Mesodermal cell (in vitro differentiated cells): ENCODE measurements at regions not wholly inside any gene's neighbourhood (a gene's known extent, or its start where the extent isn't known, plus 50 kb on each side); places are given as distances from the start of the nearest gene placed in this dataset.

ENCODE experiments used
- H3K27ac ChIP-seq: 2 replicates; pipeline ENCODE4 v1.7.0; 2013; ENCODE audit warnings: mild to moderate bottlenecking, low read depth, low read length, moderate library complexity; ENCODE audit not compliant: severe bottlenecking
- H3K36me3 ChIP-seq: 2 replicates; pipeline ENCODE4 v1.7.1; 2013; ENCODE audit warnings: mild to moderate bottlenecking, low read length, moderate library complexity; ENCODE audit not compliant: control insufficient read depth, insufficient read depth
- H3K4me1 ChIP-seq: one replicate; pipeline ENCODE4 v1.7.1; 2013; ENCODE audit warnings: mild to moderate bottlenecking, low read length; ENCODE audit not compliant: insufficient read depth, control insufficient read depth, poor library complexity, severe bottlenecking
- H3K4me3 ChIP-seq: 2 replicates; pipeline ENCODE4 v1.7.0; 2013; ENCODE audit warnings: low read length, control low read depth, mild to moderate bottlenecking; ENCODE audit not compliant: insufficient read depth, poor library complexity, severe bottlenecking; ENCODE audit errors: extremely low read depth
- H3K9me3 ChIP-seq: 2 replicates; pipeline ENCODE4 v1.7.1; 2013; ENCODE audit warnings: mild to moderate bottlenecking, low read length, moderate library complexity; ENCODE audit not compliant: control insufficient read depth
- WGBS, 2 experiments: methylation state at CpG; one replicate each; pipeline ENCODE4 v1.1.5; 2013; ENCODE audit warnings: missing lambda C conversion rate in 2 of 2; ENCODE audit not compliant: insufficient coverage in 2 of 2; 5-methylcytosine and 5-hydroxymethylcytosine counted together

GRCh38 chr13:65453982-65454381 is 1776.2 kb downstream of the PCDH9 start:
- H3K36me3 ChIP-seq = no peaks in the 10 kb centered on the region
- no peaks in the 10 kb centered on the region for H3K9me3 ChIP-seq
- no peak overlapping the region for H3K27ac ChIP-seq
- H3K4me1 ChIP-seq = no peaks in the 10 kb centered on the region
- no peak overlapping the region for H3K4me3 ChIP-seq
- 90% methylated on average over 2 of the region's 2 CpGs; no CpG with 5 or more reads in 1 of the 2 experiments for WGBS, 2 experiments

- H3K27ac ChIP-seq = no peak overlapping the region
- H3K36me3 ChIP-seq = no peaks in the 10 kb centered on the region
- H3K9me3 ChIP-seq = peaks cover 4% of the 10 kb centered on the region
- H3K4me1 ChIP-seq = no peaks in the 10 kb centered on the region
- no peak overlapping the region for H3K4me3 ChIP-seq
These were observed 1784.8 kb downstream of the PCDH9 start for GRCh38 chr13:65445340-65445739.

DNA sequence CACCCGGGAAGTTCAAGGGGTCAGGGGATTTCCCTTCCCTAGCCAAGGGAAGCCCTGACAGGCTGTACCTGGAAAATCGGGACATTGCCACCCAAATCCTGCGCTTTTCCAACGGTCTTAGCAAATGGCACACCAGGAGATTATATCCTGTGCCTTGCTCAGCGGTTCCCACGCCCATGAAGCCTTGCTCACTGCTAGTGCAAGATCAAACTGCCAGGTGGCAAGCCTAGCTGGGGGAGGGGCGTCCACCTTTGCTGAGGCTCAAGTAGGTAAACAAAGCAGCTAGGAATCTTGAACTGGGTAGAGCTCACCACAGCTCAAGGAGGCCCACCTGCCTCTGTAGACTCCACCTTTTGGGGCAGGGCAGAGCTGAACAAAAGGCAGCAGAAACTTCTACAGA is 1794.5 kb downstream of the PCDH9 start:
- Histone ChIP-seq H3K36me3 (no peaks in the 10 kb centered on the region), H3K9me3 (peaks cover 7% of the 10 kb centered on the region), H3K27ac (no peak overlapping the region), H3K4me1 (no peaks in the 10 kb centered on the region), H3K4me3 (no peak overlapping the region)
- 88 to 89% methylated on average over 7 of the region's 7 CpGs for WGBS, 2 experiments

DNA sequence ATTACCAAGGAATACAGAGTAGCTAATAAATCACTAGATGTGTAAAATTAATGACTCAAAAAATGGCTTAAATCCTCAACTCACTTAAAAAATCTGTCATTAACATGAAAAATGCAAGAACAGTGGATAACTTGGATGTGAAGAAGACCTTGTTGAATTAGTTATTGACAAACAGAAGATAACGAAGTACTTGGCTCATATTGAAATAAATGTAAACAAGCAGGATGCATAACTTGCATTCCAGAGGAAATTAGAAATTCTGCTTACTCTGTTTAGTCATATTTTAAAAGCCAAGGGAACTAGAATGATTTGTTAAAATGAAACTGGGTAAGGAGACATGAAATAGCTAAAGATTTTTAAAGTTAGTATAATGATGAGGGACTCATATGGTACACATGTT is 1812.2 kb downstream of the PCDH9 start:
- Histone ChIP-seq H3K9me3 (no peaks in the 10 kb centered on the region), H3K27ac (no peak overlapping the region), H3K36me3 (no peaks in the 10 kb centered on the region), H3K4me1 (no peaks in the 10 kb centered on the region), H3K4me3 (no peak overlapping the region)
- 100% methylated on average over 1 of the region's 1 CpG for WGBS, 2 experiments

DNA sequence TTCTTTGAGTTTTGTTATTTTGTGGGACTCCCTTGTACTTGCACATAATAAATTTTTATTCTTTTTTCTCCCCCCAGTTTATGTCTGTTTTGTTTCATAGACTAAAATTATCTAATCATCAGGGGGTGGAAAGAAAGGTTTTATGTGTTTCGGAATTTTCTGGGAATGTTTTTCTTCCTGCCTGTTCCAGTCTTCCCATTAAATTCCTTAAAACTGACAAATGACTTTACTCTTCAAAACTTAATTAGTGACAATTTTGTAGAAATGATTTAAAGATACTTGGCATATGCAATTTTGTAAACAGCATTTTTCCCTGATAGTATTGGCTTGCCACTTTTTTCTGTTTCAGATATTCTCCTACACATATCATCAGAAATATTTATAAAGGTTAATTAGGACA is 1813.4 kb downstream of the PCDH9 start:
- no peak overlapping the region for H3K4me3 ChIP-seq
- WGBS, 2 experiments = no CpG with 5 or more reads among the region's 1 CpG
- H3K27ac ChIP-seq = peak overlapping the region; percentile 10
- no peaks in the 10 kb centered on the region for H3K36me3 ChIP-seq
- no peaks in the 10 kb centered on the region for H3K9me3 ChIP-seq
- no peaks in the 10 kb centered on the region for H3K4me1 ChIP-seq

DNA sequence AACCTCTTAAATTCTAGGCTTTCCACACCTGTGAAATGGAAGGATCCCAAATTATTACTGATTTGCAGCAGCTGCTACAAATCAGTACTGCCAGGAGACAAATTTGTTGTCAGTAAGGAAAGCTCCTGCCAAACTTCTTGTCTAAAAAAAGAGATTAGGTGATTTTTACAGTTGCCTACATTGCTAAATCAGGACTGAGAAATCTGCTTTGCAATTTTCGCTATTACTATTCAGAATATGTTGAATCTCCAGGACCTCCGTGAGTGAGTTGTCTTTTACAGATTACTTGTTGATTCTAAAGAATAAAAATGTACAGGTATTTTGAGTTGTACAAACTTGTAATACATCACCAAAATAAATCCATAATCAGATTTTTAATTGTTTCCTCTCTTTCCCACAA is 1815.9 kb downstream of the PCDH9 start:
- Histone ChIP-seq H3K36me3 (no peaks in the 10 kb centered on the region), H3K4me1 (no peaks in the 10 kb centered on the region), H3K27ac (no peak overlapping the region), H3K4me3 (no peak overlapping the region), H3K9me3 (no peaks in the 10 kb centered on the region)
- no CpG with 5 or more reads among the region's 2 CpGs for WGBS, 2 experiments

GRCh38 chr13:65411521-65411920 is 1818.6 kb downstream of the PCDH9 start:
- no peaks in the 10 kb centered on the region for H3K36me3 ChIP-seq
- H3K9me3 ChIP-seq = no peaks in the 10 kb centered on the region
- 100% methylated on average over 1 of the region's 2 CpGs; no CpG with 5 or more reads in 1 of the 2 experiments for WGBS, 2 experiments
- no peak overlapping the region for H3K4me3 ChIP-seq
- no peaks in the 10 kb centered on the region for H3K4me1 ChIP-seq
- H3K27ac ChIP-seq = no peak overlapping the region

GRCh38 chr13:65410791-65411190 is 1819.3 kb downstream of the PCDH9 start:
- no peak overlapping the region for H3K4me3 ChIP-seq
- H3K4me1 ChIP-seq = no peaks in the 10 kb centered on the region
- WGBS, 2 experiments = 100% methylated on average over 2 of the region's 3 CpGs; no CpG with 5 or more reads in 1 of the 2 experiments
- H3K9me3 ChIP-seq = no peaks in the 10 kb centered on the region
- H3K27ac ChIP-seq = no peak overlapping the region
- no peaks in the 10 kb centered on the region for H3K36me3 ChIP-seq

DNA sequence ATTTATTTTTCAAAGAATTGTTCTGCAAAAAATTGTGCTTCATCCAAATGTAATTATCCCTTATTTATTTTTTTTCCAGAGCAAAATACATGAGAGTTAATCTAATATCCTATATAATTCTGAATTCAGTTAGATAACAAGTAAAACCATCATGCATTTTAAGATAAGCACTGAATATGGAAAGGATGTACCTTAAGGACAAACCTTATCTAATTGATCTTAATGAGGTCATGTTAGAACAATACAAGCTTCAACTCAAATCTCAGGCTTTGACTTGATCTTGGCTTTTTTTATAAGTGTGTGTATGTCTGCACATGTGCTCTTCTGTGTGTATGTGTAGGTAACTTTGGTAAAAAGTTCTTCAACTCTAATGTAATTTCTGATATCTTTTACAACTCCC is 1828.8 kb downstream of the PCDH9 start:
- Histone ChIP-seq H3K4me3 (no peak overlapping the region), H3K4me1 (no peaks in the 10 kb centered on the region), H3K36me3 (no peaks in the 10 kb centered on the region), H3K9me3 (no peaks in the 10 kb centered on the region), H3K27ac (no peak overlapping the region)

GRCh38 chr13:65400702-65401101 is 1829.4 kb downstream of the PCDH9 start:
- no peaks in the 10 kb centered on the region for H3K9me3 ChIP-seq
- no CpG with 5 or more reads among the region's 2 CpGs for WGBS, 2 experiments
- no peak overlapping the region for H3K27ac ChIP-seq

DNA sequence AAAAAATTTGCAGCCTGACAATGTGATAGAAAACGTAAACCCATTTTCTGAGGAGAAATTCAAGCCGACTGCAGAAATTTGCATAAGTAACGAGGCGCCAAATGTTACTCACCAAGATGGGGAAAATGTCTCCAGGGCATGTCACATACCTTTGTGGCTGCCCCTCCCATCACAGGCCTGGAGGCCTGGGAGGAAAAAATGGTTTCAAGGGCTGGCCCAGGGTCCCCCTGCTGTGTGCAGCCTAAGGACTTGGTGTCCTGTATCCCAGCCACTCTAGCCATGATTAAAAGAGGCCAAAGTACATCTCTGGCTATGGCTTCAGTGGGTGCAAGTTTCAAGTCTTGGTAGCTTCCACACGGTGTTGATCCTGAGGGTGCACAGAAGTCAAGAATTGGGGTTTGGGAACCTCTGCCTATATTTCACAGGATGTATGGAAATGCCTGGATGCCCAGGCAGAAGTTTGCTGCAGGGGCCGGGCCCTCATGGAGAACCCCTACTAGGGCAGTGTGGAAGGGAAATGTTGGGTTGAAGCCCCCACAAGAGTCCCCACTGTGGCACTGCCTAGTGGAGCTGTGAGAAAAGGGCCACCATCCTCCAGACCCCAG is 1842.3 kb downstream of the PCDH9 start:
- no peak overlapping the region for H3K27ac ChIP-seq
- no peak overlapping the region for H3K4me3 ChIP-seq
- H3K9me3 ChIP-seq = peaks cover 25% of the 10 kb centered on the region
- no peaks in the 10 kb centered on the region for H3K36me3 ChIP-seq
- H3K4me1 ChIP-seq = no peaks in the 10 kb centered on the region
- 87 to 92% methylated on average over 5 to 6 of the region's 6 CpGs for WGBS, 2 experiments

More at GRCh38 chr13:65400702-65401101, 1829.4 kb downstream of the PCDH9 start:
- H3K4me3 ChIP-seq = no peak overlapping the region
- no peaks in the 10 kb centered on the region for H3K36me3 ChIP-seq
- H3K4me1 ChIP-seq = no peaks in the 10 kb centered on the region
